Osteoblast (primary cell): ENCODE measurements at regions not wholly inside any gene's neighbourhood (a gene's known extent, or its start where the extent isn't known, plus 50 kb on each side); places are given as distances from the start of the nearest gene placed in this dataset.

ENCODE experiments used
- DNase-seq: peaks from one replicate; pipeline ENCODE4 v3.0.0; 2011; ENCODE audit warnings: low spot score, mixed read lengths; ENCODE audit not compliant: insufficient read length; ENCODE audit errors: missing footprints
- H2AFZ ChIP-seq: 2 replicates; pipeline ENCODE4 v1.6.0; 2011; ENCODE audit warnings: mild to moderate bottlenecking, low read length
- H3K27ac ChIP-seq: 2 replicates; pipeline ENCODE4 v1.5.1; 2011; ENCODE audit warnings: mild to moderate bottlenecking, low read depth, low read length, moderate library complexity
- H3K27me3 ChIP-seq: 2 replicates; pipeline ENCODE4 v1.6.0; 2012; ENCODE audit warnings: mild to moderate bottlenecking, control low read depth, inconsistent platforms, low read length, moderate library complexity; ENCODE audit not compliant: insufficient read depth
- H3K36me3 ChIP-seq: 2 replicates; pipeline ENCODE4 v1.5.1; 2011; ENCODE audit warnings: mild to moderate bottlenecking, low read length, control low read depth, moderate library complexity; ENCODE audit not compliant: insufficient read depth
- H3K4me1 ChIP-seq: 2 replicates; pipeline ENCODE4 v1.5.1; 2011; ENCODE audit warnings: mild to moderate bottlenecking, low read length, control low read depth, moderate library complexity; ENCODE audit not compliant: insufficient read depth
- H3K4me2 ChIP-seq: 2 replicates; pipeline ENCODE4 v1.6.0; 2011; ENCODE audit warnings: mild to moderate bottlenecking, low read length; ENCODE audit not compliant: insufficient read depth
- H3K4me3 ChIP-seq: fragments of 200-600 bp; sonication (generic); 3 replicates; pipeline ENCODE4 v1.5.1; 2012; ENCODE audit warnings: mild to moderate bottlenecking, low read length, inconsistent platforms; ENCODE audit not compliant: insufficient read depth
- H3K79me2 ChIP-seq: 2 replicates; pipeline ENCODE4 v1.6.0; 2012; ENCODE audit warnings: mild to moderate bottlenecking, low read length, control low read depth, inconsistent platforms; ENCODE audit not compliant: insufficient read depth
- H3K9me3 ChIP-seq: 2 replicates; pipeline ENCODE4 v1.5.1; 2011; ENCODE audit warnings: low read depth, low read length, control low read depth
- H4K20me1 ChIP-seq: 2 replicates; pipeline ENCODE4 v1.6.0; 2012; ENCODE audit warnings: mild to moderate bottlenecking, low read length, control low read depth; ENCODE audit not compliant: insufficient read depth
- TF ChIP-seq, protein P1 (sequence below): IDR thresholded peaks from 2 replicates; pipeline ENCODE4 v1.5.1; 2011; ENCODE audit warnings: mild to moderate bottlenecking, low read depth, low read length, moderate library complexity; ENCODE audit errors: extremely low read depth

GRCh38 chr3:189573004-189573403 is 58.2 kb upstream of the TP63 start:
- no peaks in the 10 kb centered on the region for H3K9me3 ChIP-seq

DNA sequence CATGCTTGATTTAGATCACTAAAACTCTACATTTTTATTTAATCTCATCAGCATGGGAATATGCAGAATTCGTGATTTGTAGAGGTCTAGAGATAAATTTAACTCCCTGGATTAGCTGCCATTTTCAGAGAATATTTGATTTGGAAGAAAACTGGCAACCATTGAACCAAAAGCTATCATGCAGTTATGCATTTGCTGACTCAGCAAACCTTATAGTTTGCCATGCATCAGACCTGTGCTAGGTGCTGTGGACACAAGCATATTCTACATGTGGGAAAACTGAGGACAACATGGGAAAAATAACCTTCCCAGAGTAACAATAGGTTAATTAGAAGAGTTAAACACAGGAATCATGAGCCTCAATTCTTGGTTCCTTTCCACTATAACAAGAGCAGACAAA is 54.7 kb upstream of the TP63 start:
- Histone ChIP-seq H2AFZ (no peak overlapping the region), H3K36me3 (no peaks in the 10 kb centered on the region), H3K4me3 (no peak overlapping the region), H3K9me3 (no peaks in the 10 kb centered on the region), H3K4me2 (no peak overlapping the region), H3K4me1 (peaks cover 11% of the 10 kb centered on the region), H3K79me2 (no peaks in the 10 kb centered on the region), H4K20me1 (no peaks in the 10 kb centered on the region), H3K27ac (no peak overlapping the region), H3K27me3 (no peaks in the 10 kb centered on the region)
- TF ChIP-seq, protein P1, sequence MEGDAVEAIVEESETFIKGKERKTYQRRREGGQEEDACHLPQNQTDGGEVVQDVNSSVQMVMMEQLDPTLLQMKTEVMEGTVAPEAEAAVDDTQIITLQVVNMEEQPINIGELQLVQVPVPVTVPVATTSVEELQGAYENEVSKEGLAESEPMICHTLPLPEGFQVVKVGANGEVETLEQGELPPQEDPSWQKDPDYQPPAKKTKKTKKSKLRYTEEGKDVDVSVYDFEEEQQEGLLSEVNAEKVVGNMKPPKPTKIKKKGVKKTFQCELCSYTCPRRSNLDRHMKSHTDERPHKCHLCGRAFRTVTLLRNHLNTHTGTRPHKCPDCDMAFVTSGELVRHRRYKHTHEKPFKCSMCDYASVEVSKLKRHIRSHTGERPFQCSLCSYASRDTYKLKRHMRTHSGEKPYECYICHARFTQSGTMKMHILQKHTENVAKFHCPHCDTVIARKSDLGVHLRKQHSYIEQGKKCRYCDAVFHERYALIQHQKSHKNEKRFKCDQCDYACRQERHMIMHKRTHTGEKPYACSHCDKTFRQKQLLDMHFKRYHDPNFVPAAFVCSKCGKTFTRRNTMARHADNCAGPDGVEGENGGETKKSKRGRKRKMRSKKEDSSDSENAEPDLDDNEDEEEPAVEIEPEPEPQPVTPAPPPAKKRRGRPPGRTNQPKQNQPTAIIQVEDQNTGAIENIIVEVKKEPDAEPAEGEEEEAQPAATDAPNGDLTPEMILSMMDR, result no peak
- DNase-seq, result no peak

More at GRCh38 chr3:189573004-189573403, 58.2 kb upstream of the TP63 start:
- H3K4me2 ChIP-seq, result no peak overlapping the region
- H2AFZ ChIP-seq, result peak overlapping the region; percentile 7
- H3K36me3 ChIP-seq, result no peaks in the 10 kb centered on the region
- no peaks in the 10 kb centered on the region for H3K27me3 ChIP-seq
- TF ChIP-seq, protein P1, result no peak
- no peaks in the 10 kb centered on the region for H3K79me2 ChIP-seq
- no peaks in the 10 kb centered on the region for H4K20me1 ChIP-seq
- no peak for DNase-seq
- peaks cover 11% of the 10 kb centered on the region for H3K4me1 ChIP-seq
- no peak overlapping the region for H3K4me3 ChIP-seq
- H3K27ac ChIP-seq, result no peak overlapping the region

GRCh38 chr3:189577050-189577951 is 53.9 kb upstream of the TP63 start:
- Histone ChIP-seq H3K27me3 (no peaks in the 10 kb centered on the region), H2AFZ (no peak overlapping the region), H3K79me2 (no peaks in the 10 kb centered on the region), H3K4me3 (no peak overlapping the region), H3K4me2 (no peak overlapping the region), H3K36me3 (no peaks in the 10 kb centered on the region), H3K4me1 (peaks cover 6% of the 10 kb centered on the region), H4K20me1 (no peaks in the 10 kb centered on the region), H3K27ac (no peak overlapping the region), H3K9me3 (no peaks in the 10 kb centered on the region)
- no peak for DNase-seq
- TF ChIP-seq, protein P1, result no peak

GRCh38 chr3:189580190-189580589 is 51.0 kb upstream of the TP63 start:
- no peak overlapping the region for H3K27ac ChIP-seq
- no peak overlapping the region for H3K4me2 ChIP-seq
- no peaks in the 10 kb centered on the region for H3K27me3 ChIP-seq
- TF ChIP-seq, protein P1, result no peak
- H3K79me2 ChIP-seq, result no peaks in the 10 kb centered on the region
- no peaks in the 10 kb centered on the region for H3K36me3 ChIP-seq
- H4K20me1 ChIP-seq, result no peaks in the 10 kb centered on the region
- peaks cover 4% of the 10 kb centered on the region for H3K4me1 ChIP-seq
- no peak overlapping the region for H3K4me3 ChIP-seq
- no peak overlapping the region for H2AFZ ChIP-seq
- no peak for DNase-seq
- no peaks in the 10 kb centered on the region for H3K9me3 ChIP-seq
